HG03558 (cell line): ENCODE measurements at regions not wholly inside any gene's neighbourhood (a gene's known extent, or its start where the extent isn't known, plus 50 kb on each side); places are given as distances from the start of the nearest gene placed in this dataset.
"Not testable (repeated sequence)": the region's sequence is repeated elsewhere in the genome, so short reads cannot be mapped to it uniquely, and the experiment has no call there.

ENCODE experiments used
- ATAC-seq: cut with Tn5 transposase; IDR thresholded peaks from one replicate; pipeline ENCODE4 v1.9.1; 2021; ENCODE audit warnings: moderate number of reproducible peaks; ENCODE audit not compliant: unreplicated experiment; ENCODE audit errors: extremely low read depth

DNA sequence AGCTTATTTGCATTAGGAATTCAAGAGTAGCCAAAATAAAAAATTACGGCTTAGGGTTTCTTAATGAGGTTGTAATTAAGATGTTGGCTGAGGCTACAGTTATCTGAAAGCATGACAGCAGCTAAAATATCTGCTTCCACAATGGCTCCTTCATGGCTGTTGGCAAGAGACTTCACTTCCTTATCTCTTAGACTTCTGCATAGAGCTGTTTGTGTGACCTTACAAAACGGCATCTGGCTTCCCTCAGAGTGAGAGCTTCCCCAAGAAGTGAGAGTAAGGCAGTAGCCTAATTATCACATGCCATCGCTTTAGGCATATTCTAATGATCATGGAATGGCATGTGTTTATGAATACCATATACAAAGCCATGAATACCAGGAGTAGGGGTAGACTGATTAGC lies 57.6 kb downstream of the CCDC59 start:
- no peak for ATAC-seq

DNA sequence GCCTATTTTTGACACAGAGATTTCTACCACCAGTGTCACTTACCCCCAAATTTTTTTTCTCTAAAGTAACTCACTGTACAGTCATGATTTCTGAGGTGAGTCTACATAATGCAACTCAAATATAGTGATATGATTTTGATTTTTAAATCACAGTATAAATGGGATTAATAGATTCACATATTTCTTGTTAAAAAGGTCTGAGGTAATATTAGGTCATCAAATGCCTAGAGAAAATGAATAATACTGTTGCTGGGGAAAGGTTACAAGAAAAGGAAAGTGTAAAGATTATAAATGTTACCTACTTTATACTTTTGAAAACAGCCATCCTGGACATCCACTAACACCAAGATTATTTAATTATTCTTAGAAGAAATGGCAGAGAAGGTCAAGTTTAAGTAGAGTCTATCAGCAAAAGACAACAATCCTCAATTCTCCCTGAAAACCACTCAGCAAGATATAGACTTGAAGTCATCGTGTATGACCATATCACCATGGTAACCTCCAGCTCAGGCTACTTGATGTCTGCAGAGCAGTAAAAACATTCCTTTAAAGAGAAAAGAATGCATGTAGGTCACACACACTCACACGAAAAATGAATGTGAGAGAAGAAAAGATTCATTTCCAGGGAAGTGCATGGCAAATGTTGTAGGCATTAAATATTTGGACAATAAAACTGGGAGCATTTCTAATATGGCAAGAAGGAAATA lies 58.7 kb downstream of the CCDC59 start:
- ATAC-seq = no peak

DNA sequence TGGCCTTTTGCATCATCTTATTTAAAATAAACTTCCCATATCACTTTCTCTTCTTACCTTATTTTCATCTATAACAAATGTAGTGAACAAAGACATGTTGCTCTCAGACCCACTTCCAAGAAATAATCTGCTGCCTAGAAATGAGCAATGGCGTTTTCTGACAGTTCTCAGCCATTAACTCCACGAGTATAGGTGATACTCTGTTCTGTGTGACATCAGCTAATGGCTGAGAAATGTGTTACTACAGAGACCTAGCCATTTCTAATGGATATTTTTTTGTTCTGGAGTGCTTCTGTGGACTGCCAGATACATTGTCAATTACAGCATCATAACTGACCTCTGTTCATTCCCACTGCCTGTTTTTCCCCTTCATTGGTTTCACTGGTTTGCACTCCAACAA lies 67.8 kb downstream of the CCDC59 start:
- ATAC-seq = no peak

DNA sequence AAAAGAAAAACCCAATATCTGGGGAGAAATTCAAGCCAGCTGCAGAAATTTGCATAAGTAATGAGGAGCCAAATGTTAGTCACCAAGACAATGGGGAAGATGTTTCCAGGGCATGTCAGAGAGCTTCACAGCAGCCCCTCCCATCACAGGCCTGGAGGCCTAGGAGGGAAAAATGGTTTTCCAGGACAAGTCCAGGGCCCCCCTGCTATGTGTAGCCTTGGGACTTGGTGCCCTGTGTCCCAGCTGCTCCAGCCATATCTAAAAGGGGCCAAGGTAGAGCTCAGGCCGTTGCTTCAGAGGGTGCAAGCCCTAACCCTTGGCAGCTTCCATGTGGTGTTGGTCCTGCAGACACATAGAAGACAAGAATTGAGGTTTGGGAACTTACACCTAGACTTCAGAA lies 76.9 kb downstream of the CCDC59 start:
- not testable (repeated sequence) for ATAC-seq

DNA sequence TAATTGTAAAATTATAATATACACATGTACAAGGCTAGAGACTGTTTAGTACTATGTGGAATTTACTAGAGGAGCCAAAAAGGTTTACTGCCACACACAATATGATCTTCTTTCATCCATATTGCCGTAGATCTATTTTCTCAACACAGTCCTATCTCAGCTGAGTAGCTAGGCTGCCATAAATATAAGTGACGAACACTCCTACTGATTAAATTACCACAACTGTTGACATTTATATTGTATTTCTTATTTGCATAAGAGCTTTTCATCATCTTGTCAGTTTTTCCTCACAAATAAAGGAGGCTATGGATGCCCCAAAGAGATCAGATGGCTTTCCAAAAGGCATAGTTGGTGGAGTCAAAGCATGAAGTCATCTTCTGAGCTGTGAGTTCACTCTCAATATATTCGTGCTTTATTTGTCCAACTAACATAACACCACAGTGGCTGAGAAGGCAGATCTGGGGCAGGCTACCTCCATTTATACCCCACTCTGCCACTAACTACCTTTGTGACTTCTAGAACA lies 78.6 kb downstream of the CCDC59 start:
- ATAC-seq = no peak

DNA sequence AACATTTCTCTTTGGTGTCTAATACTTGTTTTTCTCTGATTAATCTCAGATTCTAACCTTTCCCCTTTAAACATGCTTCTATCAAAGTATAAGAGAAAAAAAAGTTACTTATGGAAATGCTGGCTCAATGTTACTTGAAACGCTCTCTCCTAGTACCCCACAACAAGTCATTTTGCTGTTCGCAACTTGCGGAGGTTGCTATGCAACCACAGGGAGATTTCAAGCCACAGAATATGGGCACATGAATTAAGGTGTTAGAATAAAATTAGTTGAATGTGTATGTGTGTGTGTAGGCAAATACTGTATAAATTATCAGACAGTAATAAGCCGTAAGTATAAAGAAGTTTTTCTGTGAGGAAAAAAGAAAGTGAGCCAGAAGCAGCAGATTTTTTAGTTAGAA lies 80.6 kb downstream of the CCDC59 start:
- ATAC-seq = no peak

DNA sequence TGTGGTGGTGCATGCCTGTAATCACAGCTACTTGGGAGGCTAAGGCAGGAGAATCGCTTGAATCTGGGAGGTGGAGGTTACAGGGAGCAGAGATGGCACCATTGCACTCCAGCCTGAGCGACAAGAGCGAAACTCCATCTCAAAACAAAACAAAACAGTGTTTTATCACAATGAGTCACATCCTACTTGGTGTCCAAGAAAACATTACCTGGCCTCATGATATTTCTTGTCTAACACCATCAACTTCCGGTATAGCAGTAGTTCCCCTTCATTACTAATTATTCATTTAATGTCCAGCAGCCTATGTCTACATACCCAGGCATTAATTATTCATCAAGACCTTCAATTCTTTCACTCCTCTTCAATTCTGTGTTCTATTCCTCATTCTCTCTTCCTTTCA lies 115.5 kb downstream of the CCDC59 start:
- ATAC-seq = no peak

DNA sequence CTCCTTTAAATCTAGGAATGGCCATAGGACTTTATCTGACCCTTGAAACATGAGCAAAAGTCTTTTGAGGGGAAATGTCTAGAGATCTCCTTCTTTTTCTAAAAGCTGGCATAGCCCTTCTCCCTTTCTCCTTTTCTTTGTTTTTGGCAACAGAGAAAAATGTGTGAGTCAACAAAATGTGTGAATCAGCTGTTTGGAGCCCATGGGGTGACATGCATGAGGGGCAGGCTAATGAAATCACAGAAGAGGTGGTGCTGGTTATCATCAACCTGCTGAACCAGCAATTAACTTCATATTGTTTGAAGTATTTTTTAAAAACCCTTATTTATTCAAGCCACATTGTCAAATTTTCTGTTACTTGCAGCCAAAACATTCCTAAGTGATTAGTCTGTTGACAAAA lies 132.3 kb downstream of the CCDC59 start:
- ATAC-seq = no peak

DNA sequence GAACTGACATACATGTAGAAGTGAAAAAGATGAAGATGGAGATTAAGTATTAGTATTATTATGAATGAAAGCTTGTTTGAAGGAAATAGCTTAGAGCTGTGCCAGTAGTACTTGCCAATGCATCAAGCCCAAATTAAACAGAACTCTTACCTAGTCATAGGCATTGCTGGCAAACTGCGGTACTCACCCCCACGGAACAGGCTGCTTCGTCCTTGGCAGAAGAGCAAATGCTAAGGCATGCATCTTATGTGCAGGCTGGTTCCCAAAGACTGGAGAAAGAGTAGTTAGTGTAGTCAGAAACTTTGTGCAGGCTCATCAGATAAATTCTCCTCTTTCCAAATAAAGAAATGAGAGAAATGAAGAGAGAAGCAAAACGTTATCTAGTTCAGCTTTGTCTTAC lies 134.8 kb downstream of the CCDC59 start:
- no peak for ATAC-seq

DNA sequence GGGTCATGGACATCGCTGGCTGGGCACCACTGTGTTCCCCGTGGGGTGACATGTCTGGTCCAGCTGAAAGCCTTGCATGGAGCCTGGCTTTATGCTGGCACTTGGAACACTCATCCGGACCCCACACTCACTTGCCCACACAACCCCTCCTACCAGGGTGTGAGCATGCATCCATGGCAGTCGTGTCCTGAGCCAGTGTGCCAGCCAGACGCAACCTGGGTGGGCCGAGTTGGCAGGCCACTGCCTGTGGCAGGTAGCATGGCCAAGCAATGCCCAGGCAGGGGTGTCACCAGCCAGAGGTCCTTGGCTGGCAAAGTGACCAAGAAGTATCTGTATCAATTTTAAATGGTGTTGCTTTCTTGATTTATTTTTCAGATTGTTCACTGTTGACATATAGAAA lies 141.7 kb downstream of the CCDC59 start:
- no peak for ATAC-seq

DNA sequence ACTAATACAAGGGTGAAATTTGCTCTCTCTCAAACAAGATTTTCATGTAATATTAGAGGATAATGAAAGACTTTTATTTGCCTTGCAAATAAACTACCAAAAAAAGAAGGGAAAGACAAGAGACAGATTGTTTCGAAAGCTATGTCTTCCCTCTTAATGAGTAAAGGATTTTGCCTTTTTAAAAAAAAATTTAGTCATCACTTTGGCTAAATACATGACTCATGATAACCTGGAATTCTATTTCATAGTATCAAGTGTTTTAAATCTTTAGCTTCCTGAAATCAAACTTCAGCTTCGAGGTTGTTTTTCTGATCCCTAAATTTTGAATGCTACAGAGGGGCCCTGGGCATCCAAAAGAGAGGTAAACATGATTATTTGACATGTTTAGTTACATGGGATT lies 144.4 kb downstream of the CCDC59 start:
- ATAC-seq = no peak

DNA sequence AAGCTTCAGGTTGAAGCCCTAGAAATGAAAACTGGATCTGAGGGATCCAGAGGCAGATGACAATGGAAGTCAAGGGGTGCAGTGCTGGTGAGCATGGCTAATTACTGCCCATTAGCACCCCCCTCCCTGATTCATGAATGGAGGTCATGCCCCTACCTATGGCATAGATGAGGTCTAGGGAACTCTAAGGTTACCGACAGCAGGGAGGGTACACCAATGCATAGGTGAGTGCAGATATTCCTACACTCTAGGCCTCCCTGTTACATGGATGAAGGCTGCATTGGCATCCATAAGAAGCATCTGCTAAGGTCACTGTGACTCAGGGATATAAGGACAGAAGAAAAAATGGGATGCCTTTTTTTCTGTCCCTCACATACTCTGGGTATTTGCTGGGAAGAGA lies 147.3 kb downstream of the CCDC59 start:
- no peak for ATAC-seq

DNA sequence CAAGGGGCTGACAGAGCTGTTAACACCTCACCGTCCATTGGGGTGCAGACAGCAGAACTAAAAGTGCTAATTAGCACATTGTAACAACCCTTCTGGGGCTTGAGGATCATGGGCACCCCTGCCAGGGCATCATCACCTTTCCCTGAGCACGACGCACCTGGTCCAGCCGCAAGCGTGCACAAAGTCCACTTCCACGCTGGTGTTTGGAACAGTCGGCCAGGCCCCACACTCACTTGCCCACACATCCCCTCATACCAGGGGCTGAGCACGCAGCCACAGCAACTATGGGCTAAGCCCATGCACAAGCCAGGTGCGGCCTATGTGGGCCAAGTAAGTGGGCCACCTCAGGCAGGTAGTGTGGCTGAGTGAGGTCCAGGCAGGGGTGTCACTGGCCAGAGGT lies 148.7 kb downstream of the CCDC59 start:
- no peak for ATAC-seq

DNA sequence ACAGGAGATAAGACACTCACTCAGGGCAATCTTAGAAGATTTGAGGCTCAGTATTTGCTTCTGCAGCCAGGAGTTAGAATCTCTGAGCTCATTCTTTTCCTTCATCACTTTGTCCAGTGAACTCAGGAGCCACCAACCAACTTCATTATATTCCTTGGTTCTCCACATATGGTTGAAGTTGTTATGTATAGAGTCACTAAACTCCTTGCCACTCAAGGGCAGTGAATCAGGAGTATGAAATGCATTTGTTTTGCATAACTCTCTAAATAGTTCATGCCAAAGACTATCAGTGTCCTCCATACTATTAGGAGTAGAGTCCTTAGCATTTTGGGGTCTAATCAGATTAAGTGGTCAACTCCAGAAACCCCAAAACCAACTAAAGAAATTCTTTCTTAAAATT lies 150.6 kb downstream of the CCDC59 start:
- no peak for ATAC-seq

DNA sequence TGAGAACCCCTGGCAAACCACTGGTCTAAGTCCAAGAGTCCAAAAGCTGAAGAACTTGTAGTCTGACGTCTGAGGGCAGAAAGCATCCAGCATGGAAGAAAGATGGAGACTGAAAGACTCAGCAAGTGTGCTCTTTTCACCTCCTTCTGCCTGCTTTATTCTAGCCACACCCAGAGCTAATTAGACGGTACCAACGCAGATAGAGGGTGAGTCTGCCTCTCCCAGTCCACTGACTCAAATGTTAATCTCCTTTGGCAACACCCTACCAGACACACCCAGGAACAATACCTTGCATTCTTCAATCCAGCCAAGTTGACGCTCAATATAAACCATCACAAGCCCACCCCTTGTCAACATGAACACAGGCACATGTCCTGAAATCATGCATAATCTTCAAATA lies 155.1 kb downstream of the CCDC59 start:
- ATAC-seq = no peak

DNA sequence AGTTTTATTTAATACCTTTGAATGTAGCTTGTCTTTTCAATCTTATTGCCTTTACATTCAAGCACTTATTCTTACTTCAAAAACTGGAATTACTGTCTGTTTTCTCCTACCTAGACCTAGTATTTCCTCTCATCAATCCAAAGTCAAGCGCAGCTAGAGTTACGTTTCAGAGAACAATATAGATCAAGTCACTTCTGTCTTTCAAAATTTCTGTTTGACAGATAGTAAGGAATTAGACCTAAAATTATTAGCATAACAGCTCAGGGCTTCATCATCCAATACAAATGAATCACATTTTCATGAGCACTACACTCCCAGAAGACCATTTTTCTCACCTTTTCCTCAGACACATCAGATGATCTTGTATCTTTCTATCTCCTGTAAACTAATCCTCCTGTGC lies 170.6 kb downstream of the CCDC59 start:
- no peak for ATAC-seq

DNA sequence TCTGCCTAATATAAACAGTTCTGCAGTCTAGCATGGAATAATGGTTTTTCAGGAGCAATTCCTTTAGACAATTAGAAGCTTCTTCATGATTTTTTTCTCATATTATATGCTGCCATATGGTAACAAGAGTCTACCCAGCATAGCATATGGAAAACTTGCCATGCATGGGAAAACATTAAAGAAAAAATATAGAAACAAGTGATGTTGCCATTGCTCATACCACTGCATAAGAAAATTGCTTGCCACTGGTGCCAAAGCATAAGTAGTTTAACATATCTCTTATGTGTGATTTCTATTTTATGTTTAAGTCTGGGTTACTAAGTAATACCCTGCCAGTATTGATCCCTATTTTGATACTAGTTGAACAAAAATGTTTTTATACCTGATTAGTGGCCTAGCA lies 171.2 kb downstream of the CCDC59 start:
- ATAC-seq = no peak

DNA sequence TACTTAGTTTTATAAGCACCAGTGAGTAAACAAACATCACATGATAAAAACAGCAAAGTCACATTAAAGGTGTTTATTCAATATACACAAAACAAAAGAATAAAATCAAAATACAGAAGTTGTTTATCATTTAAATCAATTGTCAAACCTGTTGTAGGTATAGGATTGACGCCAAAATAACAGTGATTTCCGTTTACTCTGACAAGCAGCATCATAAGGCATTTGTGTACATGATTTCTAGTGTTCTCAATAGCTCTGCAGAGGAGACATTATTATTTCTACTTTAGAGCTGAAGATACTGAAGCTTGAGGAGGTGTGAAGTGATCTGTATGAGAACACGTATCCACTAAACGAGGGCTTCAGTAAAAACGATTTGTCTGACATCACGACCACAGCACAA lies 171.9 kb downstream of the CCDC59 start:
- ATAC-seq = no peak

DNA sequence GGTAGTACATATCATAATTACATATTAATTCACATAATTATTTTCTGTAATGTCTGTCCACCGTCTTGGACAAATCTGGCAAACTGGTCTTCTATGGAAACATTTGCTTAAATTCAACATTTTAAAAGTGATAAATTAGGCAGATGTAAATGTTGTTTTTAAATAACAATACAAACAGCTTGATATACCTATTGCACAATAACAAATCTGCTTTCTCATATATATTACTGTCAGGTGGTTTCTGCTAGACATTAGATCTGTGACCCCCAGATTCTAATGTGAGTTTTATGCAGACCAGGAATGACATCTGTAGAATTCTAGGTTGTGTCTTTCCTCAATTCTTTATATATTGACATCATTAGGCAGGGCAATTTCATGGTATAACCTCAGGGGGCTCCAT lies 173.3 kb downstream of the CCDC59 start:
- no peak for ATAC-seq

DNA sequence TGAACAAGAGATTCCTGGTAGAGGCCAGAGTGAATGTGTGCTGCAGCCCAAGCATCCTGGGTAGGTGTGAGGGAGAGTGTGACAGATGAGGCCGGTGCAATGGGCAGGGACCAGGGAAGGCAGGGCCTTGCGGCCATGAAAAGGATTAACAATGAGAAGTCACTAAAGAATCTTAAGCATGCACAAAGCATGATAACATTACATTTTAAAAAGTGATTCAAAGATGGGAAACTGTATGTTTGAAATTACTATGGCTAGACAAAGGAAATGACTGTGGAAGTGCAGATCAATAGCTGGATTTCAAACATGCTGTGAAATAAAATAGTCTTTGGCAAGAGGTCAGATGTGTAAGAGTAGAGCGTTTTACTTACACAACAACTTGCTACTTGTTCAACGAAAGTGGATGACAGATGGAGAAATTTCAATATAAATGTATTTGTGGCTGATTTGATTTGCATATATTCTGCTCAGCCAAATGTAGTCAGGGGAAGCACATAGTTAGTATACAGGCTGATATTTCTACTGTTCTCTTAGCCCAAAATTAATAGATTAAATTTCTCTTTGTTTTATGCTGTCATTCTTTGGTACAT lies 175.5 kb downstream of the CCDC59 start:
- no peak for ATAC-seq

DNA sequence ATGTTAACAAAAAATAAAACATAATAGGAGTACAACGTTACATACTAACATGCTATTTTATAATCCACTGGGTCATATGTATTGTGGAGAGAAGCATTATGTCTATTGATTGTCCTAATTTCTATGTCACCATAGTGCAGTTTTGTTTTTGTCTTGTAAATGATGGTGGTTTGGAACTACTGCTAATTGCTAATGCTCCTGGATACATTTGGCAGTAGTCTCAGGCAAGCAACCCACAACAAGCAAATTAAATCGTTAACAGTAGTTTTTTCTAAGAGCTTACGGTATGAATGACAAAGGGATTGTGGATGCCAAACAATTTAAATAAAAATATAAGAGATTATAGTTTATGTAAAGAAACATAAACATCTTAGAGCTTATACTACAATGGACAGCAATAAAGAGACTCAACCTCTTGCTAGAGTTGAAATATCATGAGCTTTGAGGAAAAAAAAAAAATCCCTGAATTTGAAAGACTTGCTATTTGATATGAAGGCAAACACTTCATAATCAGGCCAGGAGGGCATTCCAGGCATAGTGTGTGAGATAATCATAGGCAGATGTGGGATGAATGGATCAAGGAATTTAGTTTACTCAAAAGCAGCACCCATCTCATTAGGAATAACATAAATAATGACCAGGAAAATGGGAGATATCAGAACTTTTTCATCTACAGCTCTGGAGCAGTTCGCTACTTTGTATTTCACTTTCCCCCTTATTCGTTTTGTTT lies 181.3 kb downstream of the CCDC59 start:
- no peak for ATAC-seq

DNA sequence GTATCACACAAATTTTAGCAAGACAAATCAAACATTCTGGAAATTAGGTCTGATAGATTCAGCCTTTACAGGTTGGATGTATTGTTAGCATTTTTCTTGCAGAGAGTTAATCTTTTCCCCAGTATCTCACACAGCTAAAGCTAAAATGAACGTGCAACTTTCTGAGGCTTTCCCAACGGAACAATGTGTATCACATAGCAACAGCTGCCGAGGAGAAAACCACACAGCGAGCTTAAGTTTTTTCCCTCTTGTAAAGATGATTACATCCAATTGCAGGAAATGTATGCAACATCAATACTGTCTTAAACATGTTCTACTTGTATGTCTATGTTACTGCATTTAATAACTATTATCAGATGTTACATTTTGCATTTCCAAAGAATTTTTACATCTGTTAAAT lies 182.2 kb downstream of the CCDC59 start:
- ATAC-seq = no peak
